MCF 10A (cell line): ENCODE measurements at regions not wholly inside any gene's neighbourhood (a gene's known extent, or its start where the extent isn't known, plus 50 kb on each side); places are given as distances from the start of the nearest gene placed in this dataset.
A peak's percentile ranks its signal among the peaks of the same experiment; 100 is the strongest.

ENCODE experiments used
- BruUV-seq: library from RNA; stranded (reverse); fragments of 400-500 nt; replicated peaks from 2 replicates; lab custom pipeline; 2021; lab: Mats Ljungman, UMichigan
- CTCF ChIA-PET: fragments of 300-600 bp; sonication (Branson Sonifier 250); formaldehyde crosslinking; extraction: SDS; loops from one replicate; lab custom pipeline; 2021; ENCODE audit warnings: antibody characterized with exemption, inconsistent platforms; lab: Yijun Ruan, JAX
- POLR2A ChIA-PET: fragments of 300-600, 350-650 bp; sonication (Branson Sonifier 250); formaldehyde crosslinking; extraction: SDS; loops from one replicate; lab custom pipeline; 2020; ENCODE audit warnings: antibody characterized with exemption, inconsistent platforms; lab: Yijun Ruan, JAX
- DNase-seq: peaks from one replicate; pipeline ENCODE4 v3.0.0-alpha.2; 2018; ENCODE audit not compliant: unreplicated experiment
- H3K27ac Mint-ChIP-seq: one replicate; pipeline ENCODE4 v1.8.0; 2022; ENCODE audit warnings: mild to moderate bottlenecking, low read depth, mixed read lengths; ENCODE audit not compliant: unreplicated experiment
- H3K27me3 Mint-ChIP-seq: one replicate; pipeline ENCODE4 v1.8.0; 2022; ENCODE audit warnings: mixed read lengths; ENCODE audit not compliant: insufficient read depth, unreplicated experiment
- H3K36me3 Mint-ChIP-seq: one replicate; pipeline ENCODE4 v1.8.0; 2022; ENCODE audit warnings: mild to moderate bottlenecking, moderate library complexity, mixed read lengths; ENCODE audit not compliant: insufficient read depth, unreplicated experiment
- H3K4me1 Mint-ChIP-seq: one replicate; pipeline ENCODE4 v1.8.0; 2022; ENCODE audit warnings: mixed read lengths; ENCODE audit not compliant: insufficient read depth, unreplicated experiment
- H3K4me3 Mint-ChIP-seq: one replicate; pipeline ENCODE4 v1.8.0; 2022; ENCODE audit warnings: mild to moderate bottlenecking, moderate library complexity, mixed read lengths; ENCODE audit not compliant: unreplicated experiment
- H3K9me3 Mint-ChIP-seq: one replicate; pipeline ENCODE4 v1.8.0; 2022; ENCODE audit warnings: mixed read lengths; ENCODE audit not compliant: unreplicated experiment
- intact Hi-C: fragments of 100-400 bp; cut with micrococcal nuclease; formaldehyde crosslinking; loops from 2 replicates; pipeline ENCODE4 v1.14.1; 2022
- TF ChIP-seq, protein P1 (sequence below): fragments of 200-600 bp; IDR thresholded peaks from one replicate; pipeline ENCODE4 v1.8.0; 2022; ENCODE audit warnings: antibody characterized with exemption, mild to moderate bottlenecking; ENCODE audit not compliant: unreplicated experiment

DNA sequence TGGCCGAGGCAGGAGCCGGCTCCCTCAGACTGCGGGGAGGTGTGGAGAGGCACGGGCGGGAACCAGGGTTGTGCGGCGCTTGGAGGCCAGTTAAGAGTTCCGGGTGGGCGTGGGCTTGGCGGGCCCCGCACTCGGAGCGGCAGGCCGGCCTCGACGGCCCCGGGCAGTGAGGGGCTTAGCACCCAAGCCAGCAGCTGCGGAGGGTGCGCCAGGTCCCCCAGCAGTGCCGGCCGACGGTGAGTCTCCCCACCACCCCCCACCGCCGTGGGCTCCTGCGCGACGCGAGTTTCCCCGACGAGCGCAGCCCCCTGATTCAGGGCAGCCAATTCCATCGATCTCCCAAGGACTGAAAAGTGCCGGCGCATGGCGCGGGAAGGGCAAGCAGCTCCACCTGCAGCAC, 605.4 kb upstream of the SLC35B3 start:
- Mint-ChIP-seq H3K4me1 (no peaks in the 10 kb centered on the region), H3K27me3 (no peaks in the 10 kb centered on the region), H3K9me3 (peaks cover 14% of the 10 kb centered on the region), H3K4me3 (no peak overlapping the region), H3K36me3 (no peaks in the 10 kb centered on the region), H3K27ac (no peak overlapping the region)
- ChIA-PET CTCF (interaction anchor here (0.7 kb wide), 1 partner anchor 53 kb away, joined by 3 read pairs; no protein-coding TSS in a partner anchor), POLR2A (no interaction called here)
- BruUV-seq: no TSS peak
- no peak for DNase-seq
- intact Hi-C loops: no loop called here
- TF ChIP-seq, protein P1, sequence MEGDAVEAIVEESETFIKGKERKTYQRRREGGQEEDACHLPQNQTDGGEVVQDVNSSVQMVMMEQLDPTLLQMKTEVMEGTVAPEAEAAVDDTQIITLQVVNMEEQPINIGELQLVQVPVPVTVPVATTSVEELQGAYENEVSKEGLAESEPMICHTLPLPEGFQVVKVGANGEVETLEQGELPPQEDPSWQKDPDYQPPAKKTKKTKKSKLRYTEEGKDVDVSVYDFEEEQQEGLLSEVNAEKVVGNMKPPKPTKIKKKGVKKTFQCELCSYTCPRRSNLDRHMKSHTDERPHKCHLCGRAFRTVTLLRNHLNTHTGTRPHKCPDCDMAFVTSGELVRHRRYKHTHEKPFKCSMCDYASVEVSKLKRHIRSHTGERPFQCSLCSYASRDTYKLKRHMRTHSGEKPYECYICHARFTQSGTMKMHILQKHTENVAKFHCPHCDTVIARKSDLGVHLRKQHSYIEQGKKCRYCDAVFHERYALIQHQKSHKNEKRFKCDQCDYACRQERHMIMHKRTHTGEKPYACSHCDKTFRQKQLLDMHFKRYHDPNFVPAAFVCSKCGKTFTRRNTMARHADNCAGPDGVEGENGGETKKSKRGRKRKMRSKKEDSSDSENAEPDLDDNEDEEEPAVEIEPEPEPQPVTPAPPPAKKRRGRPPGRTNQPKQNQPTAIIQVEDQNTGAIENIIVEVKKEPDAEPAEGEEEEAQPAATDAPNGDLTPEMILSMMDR: no peak

DNA sequence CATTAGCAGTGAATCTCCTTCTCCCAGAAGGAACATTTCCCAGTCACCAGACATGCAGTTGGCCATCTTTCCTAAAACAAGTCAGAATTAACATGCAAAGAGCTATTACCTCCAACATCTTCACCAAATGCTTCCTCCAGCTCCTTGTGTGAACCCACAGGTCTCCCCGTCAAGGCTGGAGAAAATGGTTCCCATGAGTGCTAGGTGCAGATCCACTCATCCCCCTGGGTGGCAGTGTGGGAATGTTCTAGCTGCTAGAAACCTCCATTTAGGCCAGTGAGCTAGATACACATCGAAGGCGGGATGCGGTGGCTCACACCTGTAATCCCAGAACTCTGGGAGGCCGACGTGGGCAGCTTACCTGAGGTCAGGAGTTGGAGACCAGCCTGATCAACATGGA, 603.9 kb upstream of the SLC35B3 start:
- no peaks in the 10 kb centered on the region for H3K27me3 Mint-ChIP-seq
- BruUV-seq: no TSS peak
- no peaks in the 10 kb centered on the region for H3K4me1 Mint-ChIP-seq
- no peak overlapping the region for H3K4me3 Mint-ChIP-seq
- intact Hi-C loops: no loop called here
- CTCF ChIA-PET: no interaction called here
- DNase-seq: peak; percentile 13
- peaks cover 5% of the 10 kb centered on the region for H3K36me3 Mint-ChIP-seq
- TF ChIP-seq, protein P1: no peak
- POLR2A ChIA-PET: no interaction called here
- H3K27ac Mint-ChIP-seq: no peak overlapping the region
- peaks cover 14% of the 10 kb centered on the region for H3K9me3 Mint-ChIP-seq

DNA sequence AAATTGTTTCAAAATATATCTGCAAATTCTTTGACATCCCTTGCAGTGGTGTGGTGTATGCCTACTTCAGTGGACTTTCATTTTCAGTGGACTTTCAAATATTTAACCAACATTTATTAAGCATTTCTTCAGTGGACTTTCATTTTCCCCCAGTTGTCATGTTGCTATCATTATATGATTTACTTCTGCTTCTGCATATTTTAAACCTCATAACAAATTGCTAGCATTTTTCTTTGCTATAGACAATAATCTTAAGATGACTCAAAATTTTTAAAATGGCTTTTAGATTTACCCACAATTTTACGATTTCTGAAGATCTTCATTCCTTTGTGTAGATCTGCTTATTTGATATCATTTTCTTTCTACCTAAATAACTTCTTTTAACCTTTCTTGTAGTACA, 592.7 kb upstream of the SLC35B3 start:
- no peak for DNase-seq
- Mint-ChIP-seq H3K9me3 (no peaks in the 10 kb centered on the region), H3K4me1 (no peaks in the 10 kb centered on the region), H3K4me3 (no peak overlapping the region), H3K27me3 (no peaks in the 10 kb centered on the region), H3K36me3 (no peaks in the 10 kb centered on the region), H3K27ac (no peak overlapping the region)
- TF ChIP-seq, protein P1: no peak
- ChIA-PET POLR2A (no interaction called here), CTCF (no interaction called here)
- intact Hi-C loops: no loop called here
- no TSS peak for BruUV-seq

DNA sequence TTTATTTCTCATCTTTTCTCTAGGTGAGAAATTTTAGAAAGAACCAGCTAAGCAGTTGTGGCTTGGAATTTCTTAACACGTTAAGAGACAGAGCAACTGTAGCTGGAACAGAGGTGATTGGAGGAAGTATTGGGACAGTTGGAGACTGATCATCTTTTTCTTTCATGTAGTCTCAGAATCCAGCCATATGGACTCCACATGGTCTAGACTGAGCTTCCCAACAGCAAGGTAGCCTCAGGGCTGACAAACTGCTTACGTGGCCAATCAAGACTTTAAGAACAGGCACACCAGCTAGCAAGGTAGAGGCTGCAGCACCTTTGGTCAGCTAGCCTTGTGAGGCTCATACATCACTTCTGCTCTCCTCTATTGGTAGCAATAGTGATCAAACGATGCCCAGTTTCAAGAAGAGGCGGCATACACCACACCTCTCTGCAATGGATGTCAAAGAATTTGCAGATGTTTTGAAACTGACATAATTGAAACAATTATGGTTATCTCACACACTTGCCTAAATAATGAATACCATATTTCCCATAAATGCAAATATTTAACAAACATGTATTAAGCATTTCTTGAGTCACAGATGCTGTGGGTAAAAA, 590.5 kb upstream of the SLC35B3 start:
- intact Hi-C loops: no loop called here
- H3K4me3 Mint-ChIP-seq: no peak overlapping the region
- TF ChIP-seq, protein P1: no peak
- BruUV-seq: no TSS peak
- no peak overlapping the region for H3K27ac Mint-ChIP-seq
- H3K4me1 Mint-ChIP-seq: no peaks in the 10 kb centered on the region
- ChIA-PET CTCF (interaction anchor here (0.6 to 1.1 kb wide), 2 partner anchors 88 to 183 kb away, joined by 3 read pairs; no protein-coding TSS in a partner anchor), POLR2A (no interaction called here)
- H3K27me3 Mint-ChIP-seq: no peaks in the 10 kb centered on the region
- no peaks in the 10 kb centered on the region for H3K9me3 Mint-ChIP-seq
- no peaks in the 10 kb centered on the region for H3K36me3 Mint-ChIP-seq
- DNase-seq: no peak
